ENCODE measurements at regions not wholly inside any gene's neighbourhood (a gene's known extent, or its start where the extent isn't known, plus 50 kb on each side); places are given as distances from the start of the nearest gene placed in this dataset.

- ChIA-PET POLR2A (no interaction called here), CTCF (no interaction called here)
- no peak for DNase-seq (ENCODE audit: extremely low spot score)
- TF ChIP-seq CTCF (IDR thresholded peaks at IDR 0.05; ENCODE audit: control extremely low read depth, extremely low read depth, low read depth, missing control alignments): no peak
Measured at GRCh38 chr1:29630756-29631155, 394.4 kb downstream of the PTPRU start.

DNA sequence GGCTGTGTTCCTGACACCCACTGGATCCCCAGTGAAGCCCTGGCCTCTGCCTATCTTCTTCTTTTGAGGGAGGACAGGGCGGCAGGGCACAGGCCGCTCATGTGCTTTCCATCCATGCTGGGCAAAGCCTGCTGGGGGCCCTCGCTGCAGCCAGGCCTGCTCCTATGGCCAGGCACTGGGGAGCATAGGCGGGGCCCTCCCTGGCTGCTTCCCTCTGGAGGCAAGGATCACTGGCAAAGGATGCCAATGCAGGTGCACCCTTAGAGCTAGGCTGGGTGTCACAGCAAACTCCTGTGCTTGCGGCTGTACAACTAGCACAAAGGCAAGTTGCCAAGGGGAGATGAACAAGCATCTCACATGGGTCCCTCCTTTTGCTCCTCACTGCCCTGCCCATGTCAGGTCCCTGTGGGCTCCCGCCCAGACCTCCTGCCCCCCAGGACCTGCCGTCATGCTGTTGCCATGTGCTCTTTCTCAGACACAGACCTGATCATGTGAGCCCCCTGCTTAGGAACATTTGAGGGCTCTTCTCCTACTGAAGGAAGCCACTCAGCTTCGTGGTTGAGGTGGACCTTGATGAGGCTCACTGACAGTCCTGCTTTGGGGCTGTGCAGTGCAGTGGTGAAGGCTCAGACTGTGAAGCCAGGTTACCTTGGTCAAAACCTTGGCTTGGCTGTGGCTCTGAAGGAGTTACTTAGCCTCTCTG lies 393.6 kb downstream of the PTPRU start:
- DNase-seq (ENCODE audit: extremely low spot score): no peak
- TF ChIP-seq CTCF (IDR thresholded peaks at IDR 0.05; ENCODE audit: control extremely low read depth, extremely low read depth, low read depth, missing control alignments): no peak
- CTCF ChIA-PET: no interaction called here
- POLR2A ChIA-PET: no interaction called here

DNA sequence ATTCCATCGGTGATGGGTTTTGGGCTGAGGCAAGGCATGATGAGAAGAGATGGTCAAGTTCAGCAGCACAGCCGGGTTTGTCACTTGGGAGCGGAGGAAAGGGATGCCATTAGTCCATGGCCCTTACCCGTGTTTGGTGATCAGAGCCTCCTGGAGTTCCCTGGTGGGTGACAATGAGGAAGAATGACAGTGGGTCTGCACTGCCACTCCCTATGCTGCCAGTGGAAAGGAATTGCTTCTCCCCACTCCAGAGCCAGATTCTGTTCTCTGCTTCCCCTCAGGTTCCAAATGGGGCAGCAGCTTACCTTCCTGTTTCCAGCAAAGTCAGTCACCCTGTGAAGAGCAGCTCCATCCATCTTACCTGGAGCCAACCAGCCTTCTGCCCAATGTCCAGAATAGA lies 393.1 kb downstream of the PTPRU start:
- no peak for TF ChIP-seq CTCF (IDR thresholded peaks at IDR 0.05; ENCODE audit: control extremely low read depth, extremely low read depth, low read depth, missing control alignments)
- CTCF ChIA-PET: no interaction called here
- DNase-seq (ENCODE audit: extremely low spot score): no peak
- POLR2A ChIA-PET: no interaction called here

DNA sequence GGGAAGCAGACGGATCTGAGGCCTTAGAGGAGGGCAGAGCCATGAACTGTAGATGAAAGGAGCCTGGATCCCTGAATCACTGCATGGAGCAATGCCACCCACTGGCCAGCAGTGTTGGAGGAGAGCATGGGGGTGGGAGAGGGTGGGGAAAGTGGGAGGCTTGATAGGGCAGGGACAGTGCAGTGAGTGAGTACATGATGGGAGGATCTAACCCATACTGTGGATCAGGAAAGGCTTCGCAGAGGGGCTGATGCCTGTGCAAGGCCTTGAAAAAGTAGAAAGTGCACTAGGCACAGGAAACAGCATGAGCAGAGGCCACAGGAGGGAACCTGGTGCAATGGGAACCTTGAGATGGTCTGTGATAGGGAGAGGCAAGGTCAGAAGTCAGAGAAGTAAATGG lies 391.9 kb downstream of the PTPRU start:
- CTCF ChIA-PET: no interaction called here
- POLR2A ChIA-PET: no interaction called here
- no peak for TF ChIP-seq CTCF (IDR thresholded peaks at IDR 0.05; ENCODE audit: control extremely low read depth, extremely low read depth, low read depth, missing control alignments)

GRCh38 chr1:29626726-29627125 lies 390.4 kb downstream of the PTPRU start:
- no peak for TF ChIP-seq CTCF (IDR thresholded peaks at IDR 0.05; ENCODE audit: control extremely low read depth, extremely low read depth, low read depth, missing control alignments)
- ChIA-PET POLR2A (no interaction called here), CTCF (no interaction called here)
- DNase-seq (ENCODE audit: extremely low spot score): no peak

More for the DNA sequence above, 391.9 kb downstream of the PTPRU start:
- no peak for DNase-seq (ENCODE audit: extremely low spot score)

- POLR2A ChIA-PET: no interaction called here
Measured at GRCh38 chr1:29626066-29626465, 389.7 kb downstream of the PTPRU start.

More at GRCh38 chr1:29626066-29626465, 389.7 kb downstream of the PTPRU start:
- TF ChIP-seq CTCF (IDR thresholded peaks at IDR 0.05; ENCODE audit: control extremely low read depth, extremely low read depth, low read depth, missing control alignments): no peak
- CTCF ChIA-PET: no interaction called here
- DNase-seq (ENCODE audit: extremely low spot score): no peak

Data from GM10248 (cell line).